Epidermal melanocyte (primary cell): ENCODE measurements at regions not wholly inside any gene's neighbourhood (a gene's known extent, or its start where the extent isn't known, plus 50 kb on each side); places are given as distances from the start of the nearest gene placed in this dataset.
A peak's percentile ranks its signal among the peaks of the same experiment; 100 is the strongest.
"Not testable (repeated sequence)": the region's sequence is repeated elsewhere in the genome, so short reads cannot be mapped to it uniquely, and the experiment has no call there.

ENCODE experiments used
- DNase-seq: peaks from one replicate; pipeline ENCODE4 v3.0.0; 2011; ENCODE audit warnings: low spot score; ENCODE audit not compliant: insufficient read length

DNA sequence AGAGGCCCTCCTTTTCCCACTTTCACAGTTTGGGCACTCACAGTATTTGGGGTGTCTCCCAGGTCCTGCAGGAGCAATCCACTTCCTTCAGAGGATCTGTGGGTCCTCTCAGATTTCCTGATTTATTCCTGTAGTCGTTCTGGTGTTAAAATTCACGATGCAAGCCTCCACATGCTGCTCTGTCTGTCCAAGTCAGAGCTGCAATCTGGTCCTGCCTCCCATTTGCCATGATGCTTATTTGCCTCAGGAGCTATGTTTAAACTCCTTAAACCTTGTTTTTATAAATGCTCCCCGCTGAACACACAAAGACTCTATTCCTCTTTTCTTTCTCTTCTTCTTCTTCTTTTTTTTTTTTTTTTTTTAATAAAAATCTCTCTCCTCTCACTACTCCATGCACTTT lies 558.7 kb upstream of the NECTIN3 start:
- DNase-seq, result no peak

DNA sequence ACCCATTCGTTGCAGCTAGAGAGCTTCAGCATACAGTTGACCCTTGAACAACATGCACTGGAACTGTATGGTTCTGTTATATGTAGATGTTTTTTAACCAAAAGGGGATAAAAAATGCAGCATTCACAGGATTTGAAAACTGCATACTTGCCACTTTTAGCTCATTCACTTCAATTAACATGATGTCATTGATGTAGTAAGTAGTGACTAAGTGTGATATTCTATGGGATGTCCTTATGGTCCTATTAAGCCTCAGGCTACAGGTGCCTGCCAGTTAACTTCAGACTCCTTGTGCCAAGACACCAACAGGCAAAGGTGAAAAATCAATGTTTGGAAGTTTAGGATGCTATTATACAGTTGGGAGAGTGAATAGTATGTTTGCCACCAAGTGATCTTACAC lies 553.6 kb upstream of the NECTIN3 start:
- no peak for DNase-seq

DNA sequence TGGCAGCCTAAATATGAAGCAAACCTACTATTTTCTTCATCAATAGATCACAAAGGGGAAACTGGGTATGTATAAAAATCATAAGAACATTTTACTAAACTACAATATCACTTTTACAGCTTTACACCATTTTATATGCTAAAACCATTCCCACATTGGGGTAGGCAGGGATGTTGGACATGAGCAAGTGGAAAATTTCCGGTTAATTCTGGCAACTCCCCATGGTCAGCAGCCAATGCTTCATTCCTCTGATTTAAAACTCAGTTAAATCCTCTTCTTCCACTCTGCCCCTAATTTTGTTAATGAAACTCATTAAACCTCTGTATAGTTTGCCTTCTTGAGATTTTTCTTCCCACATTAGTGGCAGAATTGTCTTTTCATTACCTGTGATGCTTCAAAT lies 552.5 kb upstream of the NECTIN3 start:
- no peak for DNase-seq

DNA sequence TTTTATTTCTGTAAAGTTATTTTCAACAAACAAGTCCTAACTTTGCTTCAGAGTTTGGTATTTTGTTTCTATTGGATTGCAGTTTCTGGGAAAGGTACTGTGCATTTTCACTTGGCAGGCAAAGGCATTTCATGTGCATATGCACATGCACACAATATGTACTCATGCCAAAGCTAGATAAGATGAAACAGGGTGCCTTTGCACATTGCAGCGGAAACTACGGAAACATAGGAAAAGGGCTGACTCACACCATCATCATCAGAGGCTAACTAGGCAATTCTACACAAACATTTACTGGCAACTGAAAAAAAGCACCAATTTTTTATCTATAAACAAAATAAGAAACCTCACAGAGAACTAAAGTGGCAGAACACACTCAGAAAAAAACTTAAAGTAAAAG lies 550.6 kb upstream of the NECTIN3 start:
- no peak for DNase-seq

DNA sequence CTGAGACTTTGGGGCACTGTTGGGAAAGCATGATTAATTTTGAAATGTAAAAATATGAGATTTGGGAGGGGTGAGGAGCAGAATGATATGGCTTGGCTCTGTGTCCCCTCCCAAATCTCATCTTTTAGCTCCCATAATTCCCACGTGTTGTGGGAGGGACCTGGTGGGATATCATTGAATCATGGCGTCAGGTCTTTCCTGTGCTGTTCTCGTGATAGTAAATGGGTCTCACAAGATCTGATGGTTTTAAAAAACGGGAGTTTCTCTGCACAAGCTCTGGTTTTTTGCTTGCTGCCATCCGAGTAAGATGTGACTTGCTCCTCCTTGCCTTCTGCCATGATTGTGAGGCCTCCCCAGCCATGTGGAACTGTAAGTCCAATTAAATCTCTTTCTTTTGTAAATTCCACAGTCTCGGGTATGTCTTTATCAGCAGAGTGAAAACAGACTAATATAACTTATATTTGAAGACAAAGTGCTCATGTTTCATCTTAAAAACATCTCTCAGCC lies 546.0 kb upstream of the NECTIN3 start:
- DNase-seq, result not testable (repeated sequence)

DNA sequence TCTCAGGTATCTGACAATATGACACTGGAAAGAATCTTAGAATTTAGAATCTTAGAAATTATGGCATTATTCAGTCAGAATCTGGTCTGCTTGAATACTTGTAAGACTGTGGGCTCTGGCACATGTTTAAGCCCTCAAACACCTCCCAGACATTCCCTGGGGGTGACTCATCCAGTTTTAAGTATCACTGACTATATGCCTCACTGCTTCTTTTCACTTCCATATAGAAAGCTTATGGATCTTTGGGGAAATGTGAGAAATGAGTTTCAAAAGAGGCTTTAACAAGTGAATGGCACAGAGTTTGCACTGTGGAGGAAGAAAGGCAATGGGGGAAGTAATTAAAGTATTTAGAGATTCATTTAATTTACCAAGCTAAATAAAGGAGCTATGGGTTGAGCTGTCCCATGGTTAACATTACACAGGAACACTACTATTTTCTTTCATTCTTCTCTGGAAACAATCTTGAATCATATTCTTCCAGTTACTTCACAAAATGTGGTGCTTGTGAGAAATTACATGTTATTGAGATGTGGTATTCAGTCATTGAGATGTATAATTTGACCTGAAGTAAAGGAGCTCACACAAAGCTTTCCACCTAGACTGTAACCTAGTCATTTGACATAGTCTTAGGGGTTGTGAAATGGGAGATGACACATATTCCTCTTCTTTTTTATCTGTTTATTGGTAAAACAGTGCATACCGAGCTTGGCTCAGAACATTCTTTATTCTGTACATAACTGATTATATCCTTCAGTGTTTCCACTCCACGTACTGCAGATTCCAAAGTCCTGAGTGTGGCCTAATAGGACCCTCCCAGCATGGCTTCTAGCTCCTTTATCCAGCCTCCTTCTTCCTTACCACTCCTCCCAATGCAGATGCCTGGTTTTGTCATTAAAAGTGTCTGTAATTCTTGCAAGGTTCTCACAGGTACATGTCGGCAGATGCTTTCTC lies 544.6 kb upstream of the NECTIN3 start:
- DNase-seq, result no peak

DNA sequence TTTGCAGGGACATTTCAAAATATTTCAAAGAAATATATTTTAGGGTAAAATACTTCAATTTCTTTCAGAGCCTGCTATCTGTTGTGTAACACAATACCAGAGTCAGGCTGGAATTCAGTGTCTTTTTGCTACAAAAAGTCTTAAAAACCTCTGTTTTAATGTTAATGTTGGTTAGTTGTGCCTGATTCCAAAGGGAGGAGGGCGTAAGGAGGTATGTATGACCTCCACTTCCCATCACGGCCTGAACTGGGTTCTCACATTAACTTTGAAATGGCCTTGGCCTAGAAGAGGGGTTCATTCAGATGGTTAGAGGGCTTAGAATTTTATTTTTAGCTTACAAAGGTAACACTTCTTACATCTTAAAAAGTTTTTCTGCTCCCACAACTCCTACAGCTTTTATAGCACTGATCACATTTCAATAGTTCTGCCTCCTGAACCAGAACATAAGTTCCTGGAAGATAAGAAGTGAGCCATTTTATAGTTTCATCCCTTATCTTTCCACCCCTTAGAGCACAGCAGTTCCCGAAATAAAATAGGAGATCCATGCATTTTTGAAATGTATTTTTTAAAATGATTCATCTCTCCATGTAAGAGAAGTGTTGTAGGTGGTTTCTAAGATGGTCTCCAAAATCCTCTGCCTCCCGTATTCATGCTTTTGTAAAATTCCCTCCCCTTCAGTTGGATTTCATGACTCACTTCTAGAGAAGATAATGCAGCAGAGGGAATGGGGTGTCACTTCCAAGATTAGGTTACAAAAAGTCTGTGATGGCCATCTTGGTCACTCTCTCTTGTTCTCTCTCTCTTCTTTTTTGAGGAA lies 543.1 kb upstream of the NECTIN3 start:
- DNase-seq, result no peak

DNA sequence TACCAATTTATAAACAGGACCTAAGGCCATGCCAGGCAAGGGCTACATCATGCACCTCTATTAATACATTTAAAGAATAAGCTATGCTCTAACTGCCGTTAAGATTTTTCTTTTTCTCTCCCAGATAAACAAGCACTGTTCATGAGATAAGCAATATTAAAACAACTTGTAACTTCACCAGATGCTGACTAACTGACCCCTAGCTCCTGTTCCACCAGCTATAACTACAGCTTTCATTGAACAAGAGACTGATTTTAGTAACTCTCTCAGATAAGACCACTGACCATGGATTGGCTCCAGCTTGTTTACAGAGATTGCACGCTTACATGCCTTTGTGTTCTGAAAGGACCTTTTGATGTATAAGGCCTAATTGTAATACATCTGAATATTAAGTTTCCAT lies 540.7 kb upstream of the NECTIN3 start:
- no peak for DNase-seq

DNA sequence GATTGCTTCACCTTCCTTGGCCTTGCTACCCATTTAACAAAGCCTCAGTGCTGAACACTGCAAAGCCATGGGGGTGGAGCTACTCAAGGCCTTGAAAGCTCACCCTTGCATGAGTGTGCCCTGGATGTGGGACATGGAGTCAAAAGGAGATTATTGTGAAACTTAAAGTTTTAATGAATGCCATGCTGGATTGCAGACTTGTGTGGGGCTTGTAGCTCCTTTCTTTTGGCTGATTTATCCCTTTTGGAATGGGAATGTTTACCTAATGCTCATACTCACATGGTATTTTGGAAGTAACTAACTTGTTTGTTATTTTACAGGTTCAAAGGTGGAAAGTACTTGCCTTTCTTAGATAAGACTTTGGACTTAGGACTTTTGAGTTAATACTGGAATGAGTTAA lies 538.5 kb upstream of the NECTIN3 start:
- DNase-seq, result no peak

DNA sequence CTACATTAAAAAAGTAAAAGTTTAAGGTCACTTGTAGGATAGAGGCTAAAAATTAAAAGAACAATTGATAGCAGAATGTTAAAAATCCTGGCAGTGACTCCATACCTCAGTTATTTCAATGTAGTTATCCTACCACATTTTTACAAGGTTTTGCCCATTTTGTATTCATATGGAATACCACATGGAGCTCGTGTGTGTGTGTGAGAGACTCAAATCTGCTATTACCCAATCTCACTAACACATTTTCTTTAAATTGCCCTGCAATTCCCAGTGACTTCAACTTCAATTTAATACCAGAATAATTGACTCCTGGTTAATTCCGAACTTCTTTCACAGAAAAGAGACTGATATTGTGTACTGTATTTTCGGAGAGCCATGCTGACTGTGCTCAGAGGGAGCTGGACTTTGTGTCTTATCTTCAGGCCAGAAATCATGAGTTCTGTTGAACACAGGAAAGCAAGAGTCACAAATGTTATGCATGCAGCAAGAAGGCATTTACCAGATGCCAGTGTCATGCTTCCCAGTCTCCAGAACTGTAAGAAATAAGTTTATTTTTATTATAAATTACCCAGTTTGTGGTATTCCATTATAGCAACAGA lies 529.0 kb upstream of the NECTIN3 start:
- no peak for DNase-seq

DNA sequence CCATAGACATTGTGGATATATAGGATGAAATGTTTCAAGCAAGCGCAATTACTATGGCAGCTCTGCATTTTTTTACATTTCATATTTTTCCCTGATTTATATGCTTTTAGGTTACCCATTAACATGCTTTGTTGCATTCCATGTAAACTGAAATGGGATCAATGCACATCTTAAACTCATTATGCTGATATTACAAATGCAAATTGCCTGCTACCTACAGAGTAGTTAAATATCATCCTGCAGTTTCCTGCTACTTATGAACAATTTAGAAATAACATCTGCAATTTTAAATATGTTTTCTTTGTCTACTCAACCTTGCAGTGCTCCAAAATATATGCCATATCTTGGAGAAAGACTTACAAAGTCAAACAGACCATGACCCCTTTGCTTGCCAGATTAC lies 526.9 kb upstream of the NECTIN3 start:
- no peak for DNase-seq

DNA sequence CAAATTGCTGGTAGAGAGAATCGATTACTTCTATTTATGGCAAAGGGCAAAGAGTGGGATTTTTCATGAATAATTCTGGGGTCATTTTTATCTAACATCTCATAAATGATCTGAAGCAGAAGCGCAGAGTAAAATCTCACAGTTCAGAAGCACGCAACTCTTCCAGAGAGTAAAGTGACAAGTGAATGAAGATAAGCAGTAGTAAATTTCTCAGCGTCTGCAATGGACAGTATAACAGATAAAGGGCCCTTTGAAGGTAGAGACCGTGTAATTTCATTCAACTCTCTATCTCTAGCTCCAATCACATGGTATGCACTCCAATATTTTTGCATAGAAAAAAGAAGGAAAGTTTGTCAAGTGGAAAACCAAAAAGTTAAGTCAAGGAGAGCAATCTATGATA lies 521.1 kb upstream of the NECTIN3 start:
- DNase-seq, result no peak

DNA sequence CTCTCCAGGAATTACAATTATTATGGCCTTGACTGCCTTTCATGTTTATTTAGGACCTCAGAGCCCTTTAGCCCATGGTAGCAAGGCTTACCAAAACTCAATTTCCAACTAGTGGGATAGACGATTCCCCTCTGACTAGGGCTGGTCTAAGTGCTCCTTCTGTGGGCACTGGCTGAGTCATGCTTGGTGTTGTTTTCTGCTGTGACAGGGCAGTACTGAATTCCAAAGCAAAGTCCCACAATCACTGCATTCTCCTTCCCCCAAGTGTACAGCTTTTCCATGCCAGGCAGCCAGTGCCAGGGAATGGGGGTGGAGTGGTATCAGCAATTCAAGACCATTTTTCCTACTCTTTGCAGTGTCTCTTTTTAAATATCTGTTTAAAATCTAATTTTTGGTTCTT lies 509.0 kb upstream of the NECTIN3 start:
- DNase-seq, result no peak

DNA sequence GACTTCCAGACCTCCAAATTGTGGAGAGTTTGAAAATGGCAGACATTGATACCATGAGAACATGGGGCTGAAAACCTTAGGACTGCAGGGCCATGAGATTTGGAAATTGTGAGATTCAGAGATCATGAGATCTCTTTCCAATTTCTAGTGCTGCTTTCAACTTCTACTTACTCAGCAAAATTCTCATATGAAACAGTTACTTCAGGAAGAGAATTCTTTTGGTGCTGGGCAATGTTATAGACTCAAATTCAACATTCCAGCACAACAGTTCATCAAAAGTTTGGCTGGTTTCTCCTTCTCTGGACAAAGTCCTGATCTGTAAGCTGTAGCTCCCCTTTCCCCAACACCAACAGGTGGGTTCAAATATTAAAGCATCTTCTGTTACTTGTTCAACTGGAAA lies 506.9 kb upstream of the NECTIN3 start:
- DNase-seq, result no peak

DNA sequence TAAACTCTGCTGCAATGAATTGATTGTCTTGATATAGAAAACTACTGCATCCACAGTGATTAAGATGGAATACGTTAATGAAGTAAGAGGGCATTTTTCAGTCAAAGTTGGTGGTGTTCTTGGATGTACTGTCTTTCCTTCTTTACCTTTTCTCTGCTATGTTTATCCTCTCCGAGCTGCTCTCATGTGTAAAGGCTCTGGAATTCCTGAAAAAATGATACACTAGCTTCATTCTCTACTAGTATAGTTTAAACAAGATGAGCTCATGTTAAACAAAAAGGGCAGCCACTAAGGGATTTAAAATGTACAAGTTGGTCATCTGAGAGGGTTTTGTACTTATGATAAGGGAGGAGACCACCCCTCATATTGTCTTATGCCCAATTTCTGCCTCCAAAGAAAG lies 504.6 kb upstream of the NECTIN3 start:
- no peak for DNase-seq

DNA sequence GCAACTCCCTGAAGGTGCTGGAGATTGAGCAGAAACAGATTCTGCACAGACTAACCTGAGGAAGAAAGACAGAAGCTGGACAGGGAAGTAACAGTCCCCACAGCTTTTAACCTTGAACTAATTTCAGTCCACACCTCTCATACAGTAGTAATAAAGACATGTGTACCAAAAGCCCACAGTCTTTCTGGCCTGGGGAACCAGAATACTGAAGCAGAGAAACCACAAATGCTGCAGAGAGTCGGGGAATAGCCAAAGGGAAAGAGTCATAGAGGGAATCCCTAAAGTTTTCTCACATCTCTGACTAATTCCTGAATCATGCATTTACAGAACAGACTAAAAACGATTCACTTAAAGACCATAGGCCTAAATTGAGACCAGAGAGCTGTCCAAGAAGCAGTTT lies 503.4 kb upstream of the NECTIN3 start:
- no peak for DNase-seq

DNA sequence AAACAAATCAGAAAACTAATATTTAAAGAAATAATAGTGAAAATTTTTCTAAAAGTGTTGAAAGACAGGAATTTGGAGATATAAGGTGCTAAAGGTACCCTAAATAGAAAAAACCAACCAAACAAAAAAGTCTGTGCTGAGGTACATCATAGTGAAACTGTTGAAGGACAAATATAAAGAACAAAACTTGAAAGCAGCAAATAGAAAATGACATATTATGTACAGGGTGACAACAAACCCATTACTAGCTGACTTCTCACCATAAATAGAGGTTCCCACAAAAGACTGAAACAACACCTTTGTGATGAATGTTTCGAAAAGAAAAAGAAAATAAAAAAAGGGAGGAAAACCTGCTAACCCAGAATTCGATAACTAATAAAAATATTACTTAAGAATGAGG lies 502.5 kb upstream of the NECTIN3 start:
- no peak for DNase-seq

DNA sequence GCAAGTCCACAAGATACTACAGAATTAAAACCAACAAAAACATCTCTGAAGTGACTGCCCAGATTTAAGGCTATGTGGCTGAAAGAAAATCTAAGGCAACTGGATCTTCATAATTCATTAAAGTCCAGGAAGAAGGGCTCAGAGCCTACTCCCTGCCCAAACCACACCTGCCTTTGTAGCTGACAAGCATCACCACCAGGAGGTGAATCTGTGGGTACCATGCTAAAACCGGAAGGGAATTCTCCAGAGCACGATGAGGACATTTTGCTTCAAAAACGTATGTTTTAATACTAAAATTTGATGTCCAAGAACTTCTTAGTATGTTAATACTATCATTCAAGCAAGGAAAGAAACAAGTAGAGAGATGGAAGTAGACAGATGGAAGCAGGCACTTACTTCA lies 495.9 kb upstream of the NECTIN3 start:
- no peak for DNase-seq

DNA sequence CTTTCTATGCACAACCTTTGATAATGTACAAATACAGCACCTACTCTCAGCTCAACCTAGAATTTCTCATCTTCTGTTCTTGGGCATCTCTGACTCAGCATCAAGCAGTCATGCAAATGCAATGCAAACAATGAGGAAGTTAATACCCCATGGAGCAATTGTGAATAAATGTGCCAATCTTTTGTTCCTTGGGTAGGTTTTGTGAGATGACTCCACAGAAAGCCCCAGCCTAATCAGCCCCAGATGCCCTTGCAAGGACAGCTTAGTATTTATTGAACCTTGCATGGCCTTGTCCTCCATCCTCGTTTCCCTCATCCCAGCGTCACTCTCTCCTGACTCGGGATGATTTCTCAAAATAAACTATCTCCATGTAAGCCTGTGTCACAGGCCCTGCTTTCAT lies 494.7 kb upstream of the NECTIN3 start:
- peak; percentile 20 for DNase-seq

DNA sequence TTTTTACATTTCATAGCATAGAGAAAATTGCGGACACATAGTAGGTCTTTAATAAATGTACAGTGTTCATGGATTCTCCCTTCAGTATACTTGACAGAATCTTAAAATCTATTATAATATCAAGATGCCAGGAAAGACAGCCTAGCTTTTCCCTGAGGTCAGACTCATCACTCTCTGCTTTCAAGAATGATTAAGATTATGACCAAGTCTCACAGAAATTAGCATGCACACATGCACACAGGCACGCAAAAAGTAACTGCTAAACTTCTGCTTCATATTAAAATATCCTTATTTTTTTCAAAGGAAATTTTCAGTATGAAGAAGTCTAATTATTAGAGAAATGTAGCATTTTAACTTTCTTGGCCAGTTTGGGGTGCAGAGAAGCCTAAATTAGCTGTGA lies 493.8 kb upstream of the NECTIN3 start:
- no peak for DNase-seq

DNA sequence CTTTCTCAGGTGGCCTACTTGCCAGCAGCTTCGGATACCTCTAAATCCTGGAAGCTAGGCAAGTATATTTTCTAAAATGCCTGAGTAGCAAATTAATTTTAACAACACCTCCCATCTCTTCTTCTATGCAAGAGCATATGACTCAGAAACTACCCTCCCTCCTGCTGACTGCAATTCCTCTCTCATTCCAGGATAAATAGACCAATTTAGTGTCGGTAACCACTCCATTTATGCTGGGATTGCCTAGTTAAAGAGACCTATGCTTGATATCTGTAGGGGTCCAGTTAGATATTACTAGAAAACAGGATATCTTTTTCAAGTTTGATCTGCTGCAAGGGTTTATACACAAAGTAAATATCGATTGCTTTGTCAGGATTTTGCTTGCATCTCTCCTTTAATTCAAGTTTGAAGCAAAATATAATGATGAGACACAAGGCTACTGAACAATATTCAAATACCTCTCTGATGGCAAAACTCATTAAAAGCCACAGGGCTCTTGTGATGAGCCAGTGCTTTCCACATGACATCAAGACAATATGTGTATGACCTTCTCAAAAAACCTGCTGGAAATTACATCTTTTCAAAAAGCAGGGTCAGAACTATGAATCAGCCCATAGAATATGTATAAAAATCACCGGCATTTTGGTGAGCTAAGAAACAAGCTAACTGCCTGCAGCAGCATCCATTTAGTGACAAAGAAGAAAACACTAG lies 491.6 kb upstream of the NECTIN3 start:
- DNase-seq, result no peak
